ENCODE measurements at regions not wholly inside any gene's neighbourhood (a gene's known extent, or its start where the extent isn't known, plus 50 kb on each side); places are given as distances from the start of the nearest gene placed in this dataset.

- no peak overlapping the region for H3K4me2 ChIP-seq (ENCODE audit: low read length)
- no CpG with 5 or more reads among the region's 5 CpGs for WGBS (ENCODE audit: extremely low coverage, insufficient coverage, insufficient read length)
- H3K9ac ChIP-seq (ENCODE audit: low read length) = no peak overlapping the region
- H4K91ac ChIP-seq (ENCODE audit: low read depth, low read length) = no peak overlapping the region
- H2AK5ac ChIP-seq (ENCODE audit: low read length) = no peak overlapping the region
- no peak overlapping the region for H2BK5ac ChIP-seq (ENCODE audit: low read depth, low read length, poor library complexity)
- H3K27me3 ChIP-seq (ENCODE audit: insufficient read depth, low read length) = no peaks in the 10 kb centered on the region
- no peaks in the 10 kb centered on the region for H3K79me2 ChIP-seq (ENCODE audit: control insufficient read depth, insufficient read depth, low read length, poor library complexity)
- no peak for DNase-seq
- no peak overlapping the region for H3K14ac ChIP-seq (ENCODE audit: low read length)
- no peaks in the 10 kb centered on the region for H3K36me3 ChIP-seq (ENCODE audit: control insufficient read depth in 1 of 2, insufficient read depth in 2 of 2, low read length in 2 of 2)
- no peak overlapping the region for H3K23ac ChIP-seq (ENCODE audit: low read length)
- no peak overlapping the region for H2BK12ac ChIP-seq (ENCODE audit: low read length)
- no peaks in the 10 kb centered on the region for H3K79me1 ChIP-seq (ENCODE audit: low read length)
- H4K12ac ChIP-seq (ENCODE audit: low read depth, low read length) = no peak overlapping the region
- H2BK120ac ChIP-seq (ENCODE audit: insufficient read depth, low read length, poor library complexity) = no peak overlapping the region
- no peak overlapping the region for H2AFZ ChIP-seq (ENCODE audit: insufficient read depth, low read length, poor library complexity)
- H3K4ac ChIP-seq (ENCODE audit: low read depth, low read length) = no peak overlapping the region
- H3K4me3 ChIP-seq (ENCODE audit: low read depth, low read length) = no peak overlapping the region
- H3K4me1 ChIP-seq (ENCODE audit: control insufficient read depth in 1 of 2, insufficient read depth in 2 of 2, low read length in 2 of 2) = no peaks in the 10 kb centered on the region
- no peaks in the 10 kb centered on the region for H3K9me3 ChIP-seq (ENCODE audit: insufficient read depth, low read depth, low read length)
- no peak overlapping the region for H4K8ac ChIP-seq (ENCODE audit: low read depth, low read length)
- no peak overlapping the region for H3K27ac ChIP-seq (ENCODE audit: low read depth, low read length)
- H3K18ac ChIP-seq (ENCODE audit: low read length) = no peak overlapping the region
Measured at GRCh38 chr4:17352357-17352756, 159.5 kb downstream of the QDPR start.

- Histone ChIP-seq H3K79me1 (ENCODE audit: low read length) (no peaks in the 10 kb centered on the region), H3K23ac (ENCODE audit: low read length) (no peak overlapping the region), H3K79me2 (ENCODE audit: control insufficient read depth, insufficient read depth, low read length, poor library complexity) (no peaks in the 10 kb centered on the region), H4K8ac (ENCODE audit: low read depth, low read length) (no peak overlapping the region), H3K27me3 (ENCODE audit: insufficient read depth, low read length) (no peaks in the 10 kb centered on the region), H2BK12ac (ENCODE audit: low read length) (no peak overlapping the region), H4K12ac (ENCODE audit: low read depth, low read length) (no peak overlapping the region), H2AK5ac (ENCODE audit: low read length) (no peak overlapping the region), H3K4ac (ENCODE audit: low read depth, low read length) (no peak overlapping the region), H2BK120ac (ENCODE audit: insufficient read depth, low read length, poor library complexity) (no peak overlapping the region), H4K91ac (ENCODE audit: low read depth, low read length) (no peak overlapping the region), H3K4me2 (ENCODE audit: low read length) (no peak overlapping the region), H2AFZ (ENCODE audit: insufficient read depth, low read length, poor library complexity) (no peak overlapping the region), H3K4me1 (ENCODE audit: control insufficient read depth in 1 of 2, insufficient read depth in 2 of 2, low read length in 2 of 2) (no peaks in the 10 kb centered on the region), H3K36me3 (ENCODE audit: control insufficient read depth in 1 of 2, insufficient read depth in 2 of 2, low read length in 2 of 2) (no peaks in the 10 kb centered on the region), H3K4me3 (ENCODE audit: low read depth, low read length) (no peak overlapping the region), H3K9ac (ENCODE audit: low read length) (no peak overlapping the region), H3K18ac (ENCODE audit: low read length) (no peak overlapping the region), H2BK5ac (ENCODE audit: low read depth, low read length, poor library complexity) (no peak overlapping the region), H3K9me3 (ENCODE audit: insufficient read depth, low read depth, low read length) (no peaks in the 10 kb centered on the region), H3K27ac (ENCODE audit: low read depth, low read length) (no peak overlapping the region), H3K14ac (ENCODE audit: low read length) (no peak overlapping the region)
- WGBS (ENCODE audit: extremely low coverage, insufficient coverage, insufficient read length) = no CpG with 5 or more reads among the region's 2 CpGs
- DNase-seq = peak in 1 of 2 donors; percentile 48
Measured at GRCh38 chr4:17347445-17347844, 164.4 kb downstream of the QDPR start.

GRCh38 chr4:17339376-17339775 is 172.5 kb downstream of the QDPR start:
- H3K9me3 ChIP-seq (ENCODE audit: insufficient read depth, low read depth, low read length) = no peaks in the 10 kb centered on the region
- no peak overlapping the region for H3K4me2 ChIP-seq (ENCODE audit: low read length)
- H4K12ac ChIP-seq (ENCODE audit: low read depth, low read length) = no peak overlapping the region
- H3K14ac ChIP-seq (ENCODE audit: low read length) = no peak overlapping the region
- H4K8ac ChIP-seq (ENCODE audit: low read depth, low read length) = no peak overlapping the region
- no peak overlapping the region for H2BK120ac ChIP-seq (ENCODE audit: insufficient read depth, low read length, poor library complexity)
- no peaks in the 10 kb centered on the region for H3K4me1 ChIP-seq (ENCODE audit: control insufficient read depth in 1 of 2, insufficient read depth in 2 of 2, low read length in 2 of 2)
- no peak overlapping the region for H3K23ac ChIP-seq (ENCODE audit: low read length)
- no peaks in the 10 kb centered on the region for H3K36me3 ChIP-seq (ENCODE audit: control insufficient read depth in 1 of 2, insufficient read depth in 2 of 2, low read length in 2 of 2)
- no peak overlapping the region for H2BK12ac ChIP-seq (ENCODE audit: low read length)
- no peak overlapping the region for H3K4me3 ChIP-seq (ENCODE audit: low read depth, low read length)
- no peak overlapping the region for H2AK5ac ChIP-seq (ENCODE audit: low read length)
- H3K9ac ChIP-seq (ENCODE audit: low read length) = no peak overlapping the region
- no peak overlapping the region for H2AFZ ChIP-seq (ENCODE audit: insufficient read depth, low read length, poor library complexity)
- no CpG with 5 or more reads among the region's 2 CpGs for WGBS (ENCODE audit: extremely low coverage, insufficient coverage, insufficient read length)
- H2BK5ac ChIP-seq (ENCODE audit: low read depth, low read length, poor library complexity) = no peak overlapping the region
- no peak overlapping the region for H3K18ac ChIP-seq (ENCODE audit: low read length)
- H4K91ac ChIP-seq (ENCODE audit: low read depth, low read length) = no peak overlapping the region
- no peak for DNase-seq
- H3K4ac ChIP-seq (ENCODE audit: low read depth, low read length) = no peak overlapping the region
- no peaks in the 10 kb centered on the region for H3K79me1 ChIP-seq (ENCODE audit: low read length)
- no peaks in the 10 kb centered on the region for H3K27me3 ChIP-seq (ENCODE audit: insufficient read depth, low read length)
- H3K27ac ChIP-seq (ENCODE audit: low read depth, low read length) = no peak overlapping the region
- H3K79me2 ChIP-seq (ENCODE audit: control insufficient read depth, insufficient read depth, low read length, poor library complexity) = no peaks in the 10 kb centered on the region

- Histone ChIP-seq H4K91ac (ENCODE audit: low read depth, low read length) (no peak overlapping the region), H2BK120ac (ENCODE audit: insufficient read depth, low read length, poor library complexity) (no peak overlapping the region), H2AFZ (ENCODE audit: insufficient read depth, low read length, poor library complexity) (no peak overlapping the region), H3K4ac (ENCODE audit: low read depth, low read length) (no peak overlapping the region), H3K79me1 (ENCODE audit: low read length) (no peaks in the 10 kb centered on the region), H3K4me2 (ENCODE audit: low read length) (no peak overlapping the region), H2BK5ac (ENCODE audit: low read depth, low read length, poor library complexity) (no peak overlapping the region), H2BK12ac (ENCODE audit: low read length) (no peak overlapping the region), H3K79me2 (ENCODE audit: control insufficient read depth, insufficient read depth, low read length, poor library complexity) (no peaks in the 10 kb centered on the region), H3K27me3 (ENCODE audit: insufficient read depth, low read length) (no peaks in the 10 kb centered on the region), H3K9ac (ENCODE audit: low read length) (no peak overlapping the region), H4K12ac (ENCODE audit: low read depth, low read length) (no peak overlapping the region), H3K23ac (ENCODE audit: low read length) (no peak overlapping the region), H3K9me3 (ENCODE audit: insufficient read depth, low read depth, low read length) (no peaks in the 10 kb centered on the region), H3K36me3 (ENCODE audit: control insufficient read depth in 1 of 2, insufficient read depth in 2 of 2, low read length in 2 of 2) (no peaks in the 10 kb centered on the region), H4K8ac (ENCODE audit: low read depth, low read length) (no peak overlapping the region), H3K14ac (ENCODE audit: low read length) (no peak overlapping the region), H2AK5ac (ENCODE audit: low read length) (no peak overlapping the region), H3K4me1 (ENCODE audit: control insufficient read depth in 1 of 2, insufficient read depth in 2 of 2, low read length in 2 of 2) (no peaks in the 10 kb centered on the region), H3K27ac (ENCODE audit: low read depth, low read length) (no peak overlapping the region), H3K18ac (ENCODE audit: low read length) (no peak overlapping the region), H3K4me3 (ENCODE audit: low read depth, low read length) (no peak overlapping the region)
- no peak for DNase-seq
- WGBS (ENCODE audit: extremely low coverage, insufficient coverage, insufficient read length) = no CpG with 5 or more reads among the region's 1 CpG
Measured at GRCh38 chr4:17336986-17337385, 174.9 kb downstream of the QDPR start.
